Right ventricle myocardium inferior (tissue), 1 donor: ENCODE measurements at regions not wholly inside any gene's neighbourhood (a gene's known extent, or its start where the extent isn't known, plus 50 kb on each side); places are given as distances from the start of the nearest gene placed in this dataset.
A peak's percentile ranks its signal among the peaks of the same experiment; 100 is the strongest.

Experiments
- ATAC-seq: fragments of 200-7000 bp; cut with Tn5 transposase; one replicate; pipeline ENCODE4 v1.9.1; 2020; ENCODE audit warnings: mild to moderate bottlenecking, moderate library complexity
- DNase-seq: peaks from one replicate; pipeline ENCODE4 v3.0.0; 2021; ENCODE audit errors: missing footprints
- intact Hi-C: fragments of 100-400 bp; cut with DNase I; formaldehyde crosslinking; loops from one replicate; pipeline ENCODE4 v1.11.0; 2022
- donor health status: DM: no; HTN: yes; CAD: no; lungs with severe emphysema.

GRCh38 chrX:40188573-40189417, 91.0 kb upstream of the BCOR start:
- ATAC-seq (no peak), DNase-seq (no peak)
- intact Hi-C loops, result no loop called here

- intact Hi-C loops, result no loop called here
- ATAC-seq (no peak), DNase-seq (no peak)
Observed at GRCh38 chrX:40184968-40185367, 87.2 kb upstream of the BCOR start.

GRCh38 chrX:40182615-40183014, 84.9 kb upstream of the BCOR start:
- DNase-seq (no peak), ATAC-seq (no peak)
- intact Hi-C loops, result no loop called here

GRCh38 chrX:40182095-40182494, 84.3 kb upstream of the BCOR start:
- DNase-seq (no peak), ATAC-seq (no peak)
- intact Hi-C loops, result no loop called here

- no peak for ATAC-seq
- intact Hi-C loops, result loop anchor here (5.0 kb wide), 1 partner anchor 88 kb away; no protein-coding TSS in a partner anchor
- DNase-seq, result no peak
Observed at GRCh38 chrX:40179283-40179682, 81.5 kb upstream of the BCOR start.

GRCh38 chrX:40177942-40178715, 80.4 kb upstream of the BCOR start:
- no peak for DNase-seq
- no peak for ATAC-seq
- intact Hi-C loops, result loop anchor here (5.0 kb wide), 1 partner anchor 89 kb away; no protein-coding TSS in a partner anchor

- no peak for ATAC-seq
- intact Hi-C loops, result loop anchor here (5.0 kb wide), 1 partner anchor 90 kb away; no protein-coding TSS in a partner anchor
- no peak for DNase-seq
Observed at GRCh38 chrX:40177489-40177888, 79.7 kb upstream of the BCOR start.

- DNase-seq (no peak), ATAC-seq (no peak)
- intact Hi-C loops, result loop anchor here (5.0 kb wide), 1 partner anchor 90 kb away; no protein-coding TSS in a partner anchor
Observed at GRCh38 chrX:40177117-40177430, 79.3 kb upstream of the BCOR start.

GRCh38 chrX:40176351-40177116, 78.8 kb upstream of the BCOR start:
- intact Hi-C loops, result loop anchor here (5.0 kb wide), 1 partner anchor 91 kb away; no protein-coding TSS in a partner anchor
- ATAC-seq, result peak; percentile 58

DNA sequence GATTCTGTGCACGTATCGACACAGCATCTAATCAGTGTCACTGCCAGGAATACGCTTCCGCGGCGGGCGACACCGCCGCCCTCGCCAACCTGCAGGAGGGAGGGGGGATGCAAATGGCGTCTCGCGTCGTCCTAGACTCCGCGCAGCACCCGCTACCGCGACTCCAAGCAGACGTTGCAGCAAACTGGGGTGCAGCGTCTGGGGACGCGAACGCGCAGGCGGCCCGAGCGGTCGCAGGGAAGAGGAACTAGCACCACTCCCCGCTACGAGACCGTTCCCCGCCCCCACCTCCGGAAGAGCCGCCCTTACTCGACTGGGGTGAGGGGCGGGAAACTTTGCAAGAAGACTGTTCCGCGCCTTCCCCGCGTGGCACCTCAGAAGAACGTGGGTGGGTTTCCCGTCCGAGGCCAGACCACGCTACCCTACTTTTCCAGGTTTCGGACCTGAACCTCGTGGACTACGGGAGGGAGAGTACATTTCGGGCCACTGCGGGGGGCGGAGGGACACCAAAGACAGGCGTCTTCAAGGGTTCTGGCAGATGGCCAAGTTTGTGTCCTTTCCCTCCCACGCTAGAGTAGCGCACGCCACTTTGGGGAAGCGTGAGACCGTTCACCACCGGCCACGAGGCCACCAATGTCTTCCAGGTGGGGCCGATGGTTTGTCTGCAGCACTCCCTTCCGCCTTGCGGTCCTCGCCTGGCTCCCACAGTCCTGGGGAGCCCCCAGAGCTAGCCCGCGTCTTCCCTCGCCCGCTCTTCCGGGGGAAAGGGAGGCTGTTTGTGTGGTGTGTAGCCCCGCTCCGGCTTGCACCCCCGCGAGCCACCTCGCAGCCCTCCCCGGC, 78.0 kb upstream of the BCOR start:
- intact Hi-C loops, result loop anchor here (1.0 to 5.0 kb wide), 3 partner anchors 21 to 161 kb away; no protein-coding TSS in a partner anchor
- peak; percentile 90 for DNase-seq
- peak; percentile 65 for ATAC-seq

More at GRCh38 chrX:40176351-40177116, 78.8 kb upstream of the BCOR start:
- peak; percentile 88 for DNase-seq

GRCh38 chrX:40174854-40175510, 77.2 kb upstream of the BCOR start:
- intact Hi-C loops, result loop anchor here (1.0 to 5.0 kb wide), 4 partner anchors 20 to 358 kb away; no protein-coding TSS in a partner anchor
- DNase-seq (peak; percentile 80), ATAC-seq (peak; percentile 32)

GRCh38 chrX:40174001-40174853, 76.5 kb upstream of the BCOR start:
- intact Hi-C loops, result loop anchor here (2.0 to 5.0 kb wide), 2 partner anchors 19 to 357 kb away; no protein-coding TSS in a partner anchor
- DNase-seq, result no peak
- ATAC-seq, result no peak

DNA sequence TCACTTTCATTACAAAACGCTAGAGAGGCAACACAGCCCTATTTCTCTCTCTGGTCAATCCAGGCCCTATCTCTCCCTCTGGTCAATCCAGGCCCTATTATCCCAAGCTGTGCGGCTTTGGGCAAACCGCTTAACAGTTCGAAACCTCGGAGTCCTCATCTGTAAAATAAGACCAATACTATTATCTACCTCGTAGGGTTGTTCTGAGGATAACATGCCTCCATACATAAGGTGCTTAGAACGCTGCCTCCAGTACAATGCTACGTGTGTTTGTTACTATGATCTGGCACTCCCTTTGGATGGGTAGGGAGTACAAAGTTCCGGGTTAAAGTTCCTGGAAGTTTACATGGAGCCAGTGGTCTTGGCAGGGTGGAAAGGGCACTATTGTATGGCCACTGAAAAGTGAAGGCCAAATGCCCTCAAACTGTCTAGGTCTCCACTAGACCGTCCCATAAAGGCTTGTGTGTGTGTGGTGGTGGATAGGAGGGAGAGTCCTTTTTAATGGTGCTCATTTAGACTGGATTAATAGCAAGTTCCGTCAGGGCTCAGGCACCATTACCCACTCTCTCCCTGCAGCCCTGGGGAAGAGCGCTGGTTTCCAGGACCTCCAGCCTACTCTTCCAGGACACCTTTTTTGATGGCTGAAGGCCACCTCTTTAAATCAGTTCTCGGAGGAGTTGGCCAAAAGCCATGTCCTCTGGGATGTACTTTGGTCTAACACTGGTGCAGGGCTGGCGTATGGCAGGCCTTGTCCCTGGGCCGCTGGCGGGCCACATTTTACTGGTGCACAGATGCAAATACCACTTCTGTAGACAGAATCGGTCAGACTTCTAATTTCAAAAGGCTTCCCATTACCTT, 75.6 kb upstream of the BCOR start:
- intact Hi-C loops, result loop anchor here (5.0 kb wide), 1 partner anchor 356 kb away; no protein-coding TSS in a partner anchor
- DNase-seq (no peak), ATAC-seq (no peak)

DNA sequence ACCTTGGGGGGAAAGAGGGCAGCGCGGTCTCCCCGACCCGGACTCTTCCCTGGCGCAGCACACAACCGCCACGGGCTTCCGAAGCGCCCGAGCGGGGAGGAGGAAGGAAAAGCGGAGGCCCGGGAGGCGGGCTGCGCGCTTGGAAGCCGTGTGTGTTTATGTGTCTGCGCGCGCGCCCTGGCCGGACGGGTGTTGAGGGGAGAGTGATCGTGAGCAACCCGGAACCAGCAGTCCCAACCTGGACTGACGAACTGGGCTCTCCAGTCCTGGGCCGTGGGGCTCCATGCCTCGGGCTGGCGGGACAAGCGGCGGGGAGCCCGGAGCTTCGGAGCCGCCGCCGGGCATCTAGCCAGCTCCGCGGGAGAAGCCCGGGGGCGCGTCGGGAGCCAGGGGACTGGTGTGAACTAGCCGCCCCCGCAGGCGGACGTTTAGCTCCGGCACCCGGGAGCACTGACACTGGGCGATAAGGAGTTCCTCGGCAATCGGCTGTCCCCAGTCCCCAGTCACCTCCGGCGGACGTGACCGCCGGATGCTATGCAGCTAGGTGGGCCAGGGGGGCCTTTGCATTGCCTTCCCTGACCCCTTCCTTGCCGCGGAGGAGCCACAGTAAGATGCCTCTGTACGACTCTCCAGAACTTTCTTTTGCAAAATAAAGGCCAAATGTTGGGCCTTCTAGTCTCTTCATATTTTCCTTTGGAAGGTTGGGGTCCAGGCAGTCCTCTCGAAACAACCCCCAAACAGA, 74.8 kb upstream of the BCOR start:
- peak; percentile 88 for DNase-seq
- peak; percentile 37 for ATAC-seq
- intact Hi-C loops, result loop anchor here (5.0 kb wide), 1 partner anchor 355 kb away; no protein-coding TSS in a partner anchor
